ENCODE measurements at regions not wholly inside any gene's neighbourhood (a gene's known extent, or its start where the extent isn't known, plus 50 kb on each side); places are given as distances from the start of the nearest gene placed in this dataset.

GRCh38 chr10:53624722-53625121 lies 852.1 kb upstream of the MBL2 start:
- Histone ChIP-seq H3K79me2 (replicated peaks; ENCODE audit: insufficient read depth, low read length) (no peaks in the 10 kb centered on the region), H3K9me3 (ENCODE audit: low read length) (no peaks in the 10 kb centered on the region), H3K27me3 (ENCODE audit: insufficient read depth, low read depth, low read length) (no peaks in the 10 kb centered on the region), H3K9ac (ENCODE audit: low read length) (no peak overlapping the region), H2AFZ (ENCODE audit: low read depth, low read length) (no peak overlapping the region), H3K4me2 (ENCODE audit: low read length) (no peak overlapping the region), H3K4me3 (ENCODE audit: low read length) (no peak overlapping the region), H3F3A (ENCODE audit: insufficient read depth, low read length, poor library complexity, severe bottlenecking) (no peaks in the 10 kb centered on the region), H3K36me3 (ENCODE audit: insufficient read depth, low read length) (no peaks in the 10 kb centered on the region), H3K9me2 (ENCODE audit: insufficient read depth, low read length) (no peaks in the 10 kb centered on the region), H3K27ac (ENCODE audit: low read length) (no peak overlapping the region), H4K20me1 (ENCODE audit: insufficient read depth) (no peaks in the 10 kb centered on the region)
- no peak for TF ChIP-seq SMC3 (conservative IDR thresholded peaks at IDR 0.05; ENCODE audit: poor library complexity)
- no peak for TF ChIP-seq POLR2AphosphoS5 (IDR thresholded peaks at IDR 0.05)
- no peak for TF ChIP-seq MXI1 (conservative IDR thresholded peaks at IDR 0.05; ENCODE audit: poor library complexity, severe bottlenecking)
- TF ChIP-seq REST (IDR thresholded peaks at IDR 0.05; ENCODE audit: borderline replicate concordance) = no peak
- TF ChIP-seq EZH2 (IDR thresholded peaks at IDR 0.05; ENCODE audit: borderline replicate concordance, insufficient read depth, low read length, poor library complexity, severe bottlenecking) = no peak
- no peak for TF ChIP-seq EP300 (conservative IDR thresholded peaks at IDR 0.05; ENCODE audit: poor library complexity, severe bottlenecking)
- no peak for TF ChIP-seq RAD21 (conservative IDR thresholded peaks at IDR 0.05)
- TF ChIP-seq TAF1 (IDR thresholded peaks at IDR 0.05; ENCODE audit: low read depth) = no peak
- TF ChIP-seq, protein P1, sequence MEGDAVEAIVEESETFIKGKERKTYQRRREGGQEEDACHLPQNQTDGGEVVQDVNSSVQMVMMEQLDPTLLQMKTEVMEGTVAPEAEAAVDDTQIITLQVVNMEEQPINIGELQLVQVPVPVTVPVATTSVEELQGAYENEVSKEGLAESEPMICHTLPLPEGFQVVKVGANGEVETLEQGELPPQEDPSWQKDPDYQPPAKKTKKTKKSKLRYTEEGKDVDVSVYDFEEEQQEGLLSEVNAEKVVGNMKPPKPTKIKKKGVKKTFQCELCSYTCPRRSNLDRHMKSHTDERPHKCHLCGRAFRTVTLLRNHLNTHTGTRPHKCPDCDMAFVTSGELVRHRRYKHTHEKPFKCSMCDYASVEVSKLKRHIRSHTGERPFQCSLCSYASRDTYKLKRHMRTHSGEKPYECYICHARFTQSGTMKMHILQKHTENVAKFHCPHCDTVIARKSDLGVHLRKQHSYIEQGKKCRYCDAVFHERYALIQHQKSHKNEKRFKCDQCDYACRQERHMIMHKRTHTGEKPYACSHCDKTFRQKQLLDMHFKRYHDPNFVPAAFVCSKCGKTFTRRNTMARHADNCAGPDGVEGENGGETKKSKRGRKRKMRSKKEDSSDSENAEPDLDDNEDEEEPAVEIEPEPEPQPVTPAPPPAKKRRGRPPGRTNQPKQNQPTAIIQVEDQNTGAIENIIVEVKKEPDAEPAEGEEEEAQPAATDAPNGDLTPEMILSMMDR (IDR thresholded peaks at IDR 0.05; ENCODE audit: poor library complexity, severe bottlenecking) = no peak

- Histone ChIP-seq H3K79me2 (replicated peaks; ENCODE audit: insufficient read depth, low read length) (no peaks in the 10 kb centered on the region), H3K9ac (ENCODE audit: low read length) (no peak overlapping the region), H3K4me3 (ENCODE audit: low read length) (no peak overlapping the region), H3F3A (ENCODE audit: insufficient read depth, low read length, poor library complexity, severe bottlenecking) (no peaks in the 10 kb centered on the region), H4K20me1 (ENCODE audit: insufficient read depth) (no peaks in the 10 kb centered on the region), H3K9me3 (ENCODE audit: low read length) (no peaks in the 10 kb centered on the region), H3K27ac (ENCODE audit: low read length) (no peak overlapping the region), H3K36me3 (ENCODE audit: insufficient read depth, low read length) (no peaks in the 10 kb centered on the region), H2AFZ (ENCODE audit: low read depth, low read length) (no peak overlapping the region), H3K9me2 (ENCODE audit: insufficient read depth, low read length) (no peaks in the 10 kb centered on the region), H3K4me2 (ENCODE audit: low read length) (no peak overlapping the region), H3K27me3 (ENCODE audit: insufficient read depth, low read depth, low read length) (no peaks in the 10 kb centered on the region)
- TF ChIP-seq, protein P1 (IDR thresholded peaks at IDR 0.05; ENCODE audit: poor library complexity, severe bottlenecking) = no peak
- TF ChIP-seq EP300 (conservative IDR thresholded peaks at IDR 0.05; ENCODE audit: poor library complexity, severe bottlenecking) (no peak), MXI1 (conservative IDR thresholded peaks at IDR 0.05; ENCODE audit: poor library complexity, severe bottlenecking) (no peak), REST (IDR thresholded peaks at IDR 0.05; ENCODE audit: borderline replicate concordance) (no peak), POLR2AphosphoS5 (IDR thresholded peaks at IDR 0.05) (no peak), RAD21 (conservative IDR thresholded peaks at IDR 0.05) (no peak), SMC3 (conservative IDR thresholded peaks at IDR 0.05; ENCODE audit: poor library complexity) (no peak), EZH2 (IDR thresholded peaks at IDR 0.05; ENCODE audit: borderline replicate concordance, insufficient read depth, low read length, poor library complexity, severe bottlenecking) (no peak), TAF1 (IDR thresholded peaks at IDR 0.05; ENCODE audit: low read depth) (no peak)
Measured at GRCh38 chr10:53622201-53622600, 849.6 kb upstream of the MBL2 start.
